Trophoblast cell (in vitro differentiated cells and primary cell): ENCODE measurements at regions not wholly inside any gene's neighbourhood (a gene's known extent, or its start where the extent isn't known, plus 50 kb on each side); places are given as distances from the start of the nearest gene placed in this dataset.

ENCODE experiments used
- DNase-seq, 2 donors: peaks; one replicate each; pipeline ENCODE4 v3.0.0-alpha.2; 2016
- H2AFZ ChIP-seq: 2 replicates; pipeline ENCODE4 v1.6.1; 2013; ENCODE audit warnings: low read length, moderate library complexity, mild to moderate bottlenecking; ENCODE audit not compliant: insufficient read depth, poor library complexity
- H2AK5ac ChIP-seq: 2 replicates; pipeline ENCODE4 v1.6.1; 2013; ENCODE audit warnings: mild to moderate bottlenecking, low read length
- H2BK120ac ChIP-seq: 2 replicates; pipeline ENCODE4 v1.6.1; 2013; ENCODE audit warnings: low read length, mild to moderate bottlenecking, moderate library complexity; ENCODE audit not compliant: insufficient read depth, poor library complexity
- H2BK12ac ChIP-seq: 2 replicates; pipeline ENCODE4 v1.6.1; 2013; ENCODE audit warnings: mild to moderate bottlenecking, low read length, moderate library complexity
- H2BK5ac ChIP-seq: 2 replicates; pipeline ENCODE4 v1.6.1; 2013; ENCODE audit warnings: low read length, low read depth, moderate library complexity, mild to moderate bottlenecking; ENCODE audit not compliant: poor library complexity
- H3K14ac ChIP-seq: 2 replicates; pipeline ENCODE4 v1.6.1; 2013; ENCODE audit warnings: mild to moderate bottlenecking, low read length
- H3K18ac ChIP-seq: 2 replicates; pipeline ENCODE4 v1.6.1; 2013; ENCODE audit warnings: mild to moderate bottlenecking, low read length
- H3K23ac ChIP-seq: 2 replicates; pipeline ENCODE4 v1.6.1; 2013; ENCODE audit warnings: low read length
- H3K27ac ChIP-seq: 2 replicates; pipeline ENCODE4 v1.5.1; 2013; ENCODE audit warnings: low read depth, mild to moderate bottlenecking, inconsistent platforms, low read length, moderate library complexity
- H3K27me3 ChIP-seq: 2 replicates; pipeline ENCODE4 v1.6.1; 2013; ENCODE audit warnings: inconsistent platforms, mild to moderate bottlenecking, low read length, moderate library complexity; ENCODE audit not compliant: insufficient read depth
- H3K36me3 ChIP-seq, 2 experiments: 1 replicate in 1 of 2; 2 replicates in 1 of 2; pipeline ENCODE4 v1.6.1; 2013; ENCODE audit warnings: low read length in 2 of 2, mild to moderate bottlenecking in 2 of 2, moderate library complexity in 1 of 2; ENCODE audit not compliant: insufficient read depth in 2 of 2, control insufficient read depth in 1 of 2
- H3K4ac ChIP-seq: 2 replicates; pipeline ENCODE4 v1.6.1; 2013; ENCODE audit warnings: low read depth, mild to moderate bottlenecking, low read length, moderate library complexity
- H3K4me1 ChIP-seq, 2 experiments: 1 replicate in 1 of 2; 2 replicates in 1 of 2; pipeline ENCODE4 v1.6.1; 2013; ENCODE audit warnings: low read length in 2 of 2, mild to moderate bottlenecking in 2 of 2, moderate library complexity in 1 of 2; ENCODE audit not compliant: insufficient read depth in 2 of 2, control insufficient read depth in 1 of 2
- H3K4me2 ChIP-seq: 2 replicates; pipeline ENCODE4 v1.6.1; 2013; ENCODE audit warnings: inconsistent platforms, mild to moderate bottlenecking, low read length, moderate library complexity
- H3K4me3 ChIP-seq: 2 replicates; pipeline ENCODE4 v1.5.1; 2013; ENCODE audit warnings: mild to moderate bottlenecking, low read depth, low read length, inconsistent platforms
- H3K79me1 ChIP-seq: one replicate; pipeline ENCODE4 v1.6.1; 2013; ENCODE audit warnings: low read length
- H3K79me2 ChIP-seq: 2 replicates; pipeline ENCODE4 v1.6.1; 2013; ENCODE audit warnings: low read length, mild to moderate bottlenecking; ENCODE audit not compliant: control insufficient read depth, insufficient read depth, poor library complexity
- H3K9ac ChIP-seq: 2 replicates; pipeline ENCODE4 v1.6.1; 2013; ENCODE audit warnings: mild to moderate bottlenecking, low read length
- H3K9me3 ChIP-seq: 2 replicates; pipeline ENCODE4 v1.6.1; 2013; ENCODE audit warnings: low read depth, mild to moderate bottlenecking, control low read depth, inconsistent platforms, low read length; ENCODE audit not compliant: insufficient read depth
- H4K12ac ChIP-seq: 2 replicates; pipeline ENCODE4 v1.6.1; 2013; ENCODE audit warnings: low read depth, mild to moderate bottlenecking, low read length, moderate library complexity
- H4K8ac ChIP-seq: 2 replicates; pipeline ENCODE4 v1.6.1; 2013; ENCODE audit warnings: low read depth, mild to moderate bottlenecking, low read length, moderate library complexity
- H4K91ac ChIP-seq: one replicate; pipeline ENCODE4 v1.6.1; 2013; ENCODE audit warnings: low read depth, mild to moderate bottlenecking, low read length, moderate library complexity
- WGBS: extraction: QIAGEN DNeasy Blood & Tissue Kit; methylation state at CpG from one replicate; pipeline ENCODE4 v1.1.7; 2013; ENCODE audit warnings: missing lambda C conversion rate; ENCODE audit not compliant: insufficient read length, insufficient coverage; ENCODE audit errors: extremely low coverage; 5-methylcytosine and 5-hydroxymethylcytosine counted together

DNA sequence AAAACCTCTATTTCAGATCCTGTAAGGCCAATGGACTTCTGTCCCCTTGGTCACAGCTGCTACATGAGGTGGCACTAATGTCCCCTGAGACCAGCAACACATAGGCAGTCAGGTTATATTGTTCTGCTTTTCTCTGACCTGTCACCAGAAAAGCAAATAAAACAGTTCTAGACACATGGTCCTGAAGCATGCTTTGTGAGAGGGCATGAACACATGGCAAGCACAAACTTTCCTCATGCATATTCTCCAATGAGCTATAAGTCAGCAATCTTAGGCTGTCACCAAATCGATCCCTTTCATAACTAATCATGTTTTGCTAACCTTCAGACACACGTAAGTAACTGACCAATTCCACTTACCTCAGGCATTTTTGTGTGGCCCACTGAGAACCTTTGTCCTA, 225.4 kb upstream of the ZC3H12C start:
- Histone ChIP-seq H4K91ac (peak overlapping the region; percentile 87), H3K27me3 (no peaks in the 10 kb centered on the region), H2BK12ac (peak overlapping the region; percentile 95), H2AFZ (no peak overlapping the region), H4K12ac (no peak overlapping the region), H3K79me1 (peaks cover 37% of the 10 kb centered on the region), H3K9me3 (no peaks in the 10 kb centered on the region), H3K27ac (no peak overlapping the region), H3K4ac (peak overlapping the region; percentile 82), H3K4me1 (peaks cover 12 to 18% of the 10 kb centered on the region in 2 experiments), H3K23ac (no peak overlapping the region), H3K79me2 (peaks cover 3% of the 10 kb centered on the region), H3K9ac (no peak overlapping the region), H3K18ac (peak overlapping the region; percentile 50), H3K4me2 (no peak overlapping the region), H3K4me3 (no peak overlapping the region), H2BK120ac (peak overlapping the region; percentile 88), H3K14ac (peak overlapping the region; percentile 79), H2AK5ac (peak overlapping the region; percentile 87), H3K36me3 (no peaks in the 10 kb centered on the region), H2BK5ac (peak overlapping the region; percentile 57), H4K8ac (peak overlapping the region; percentile 53)
- no peak for DNase-seq
- no CpG with 5 or more reads among the region's 2 CpGs for WGBS

- peaks cover 10 to 16% of the 10 kb centered on the region in 2 experiments for H3K4me1 ChIP-seq
- H3K18ac ChIP-seq: no peak overlapping the region
- no peak overlapping the region for H3K4me2 ChIP-seq
- H4K8ac ChIP-seq: no peak overlapping the region
- H3K23ac ChIP-seq: no peak overlapping the region
- DNase-seq: no peak
- H2BK12ac ChIP-seq: no peak overlapping the region
- no peak overlapping the region for H2AFZ ChIP-seq
- H3K36me3 ChIP-seq: no peaks in the 10 kb centered on the region
- no peak overlapping the region for H3K4me3 ChIP-seq
- no peak overlapping the region for H3K9ac ChIP-seq
- H2BK5ac ChIP-seq: no peak overlapping the region
- WGBS: no CpG with 5 or more reads among the region's 2 CpGs
- no peak overlapping the region for H3K14ac ChIP-seq
- H4K91ac ChIP-seq: peak overlapping the region; percentile 48
- no peaks in the 10 kb centered on the region for H3K27me3 ChIP-seq
- no peak overlapping the region for H4K12ac ChIP-seq
- H3K79me1 ChIP-seq: peaks cover 33% of the 10 kb centered on the region
- peaks cover 2% of the 10 kb centered on the region for H3K79me2 ChIP-seq
- H3K4ac ChIP-seq: no peak overlapping the region
- H2BK120ac ChIP-seq: peak overlapping the region; percentile 55
- peaks cover 1% of the 10 kb centered on the region for H3K9me3 ChIP-seq
- H2AK5ac ChIP-seq: no peak overlapping the region
- H3K27ac ChIP-seq: peak overlapping the region; percentile 79
These were observed 223.7 kb upstream of the ZC3H12C start for GRCh38 chr11:109869536-109869935.

DNA sequence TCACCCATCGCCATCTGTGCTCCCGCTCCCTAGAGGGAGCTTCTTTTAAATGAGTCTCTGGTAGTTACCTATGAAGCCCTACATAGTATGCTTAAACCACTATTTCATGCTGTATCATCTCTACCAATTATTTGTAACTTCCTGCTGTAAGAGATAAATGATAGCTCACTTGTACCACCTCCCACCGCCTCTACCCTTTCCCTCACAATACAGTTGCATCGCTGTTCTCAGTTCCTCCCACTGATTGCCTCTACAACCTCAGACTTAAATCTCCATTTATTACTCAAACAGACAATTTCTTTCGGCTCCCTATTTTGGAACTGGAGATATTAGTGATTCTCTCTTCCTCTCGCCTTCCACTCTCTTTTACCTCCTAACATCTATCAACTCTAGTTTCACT, 222.9 kb upstream of the ZC3H12C start:
- H2AFZ ChIP-seq: no peak overlapping the region
- H2BK12ac ChIP-seq: peak overlapping the region; percentile 95
- H3K27me3 ChIP-seq: no peaks in the 10 kb centered on the region
- no peak overlapping the region for H4K8ac ChIP-seq
- no peaks in the 10 kb centered on the region for H3K36me3 ChIP-seq
- peaks cover 1% of the 10 kb centered on the region for H3K9me3 ChIP-seq
- H4K91ac ChIP-seq: peak overlapping the region; percentile 81
- H3K27ac ChIP-seq: peak overlapping the region; percentile 48
- no peak overlapping the region for H3K18ac ChIP-seq
- DNase-seq: no peak
- no peak overlapping the region for H3K14ac ChIP-seq
- H3K4me3 ChIP-seq: no peak overlapping the region
- no peak overlapping the region for H3K23ac ChIP-seq
- H2AK5ac ChIP-seq: no peak overlapping the region
- no peak overlapping the region for H3K4me2 ChIP-seq
- peak overlapping the region; percentile 57 for H2BK5ac ChIP-seq
- peak overlapping the region; percentile 92 for H2BK120ac ChIP-seq
- H3K4ac ChIP-seq: no peak overlapping the region
- no peak overlapping the region for H4K12ac ChIP-seq
- peaks cover 29% of the 10 kb centered on the region for H3K79me1 ChIP-seq
- peaks cover 9 to 13% of the 10 kb centered on the region in 2 experiments for H3K4me1 ChIP-seq
- no CpG with 5 or more reads among the region's 6 CpGs for WGBS
- H3K9ac ChIP-seq: no peak overlapping the region
- peaks cover 2% of the 10 kb centered on the region for H3K79me2 ChIP-seq

DNA sequence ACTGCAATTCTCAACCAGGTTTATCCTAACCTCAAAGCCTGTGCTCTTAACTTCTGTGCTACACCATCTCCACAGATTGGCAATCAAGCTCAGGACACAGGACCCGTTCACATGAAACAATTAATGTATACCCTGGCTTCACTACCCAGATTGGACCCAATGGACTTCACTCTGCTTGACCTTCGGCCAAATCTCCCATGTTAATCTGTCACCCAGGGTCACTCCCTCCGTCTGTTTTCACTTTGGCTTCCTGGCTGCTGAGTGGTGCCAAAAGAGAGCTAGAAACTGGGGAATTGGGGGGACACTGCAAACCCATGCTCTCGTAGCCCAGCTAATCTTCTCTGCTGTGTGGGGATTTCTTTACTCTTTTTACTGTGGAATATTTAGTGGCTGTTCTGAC, 216.1 kb upstream of the ZC3H12C start:
- Histone ChIP-seq H4K8ac (no peak overlapping the region), H3K18ac (no peak overlapping the region), H2BK5ac (no peak overlapping the region), H3K9ac (no peak overlapping the region), H2AK5ac (no peak overlapping the region), H3K79me2 (no peaks in the 10 kb centered on the region), H3K4me3 (no peak overlapping the region), H3K79me1 (peaks cover 2% of the 10 kb centered on the region), H2AFZ (no peak overlapping the region), H3K14ac (no peak overlapping the region), H4K12ac (no peak overlapping the region), H4K91ac (peak overlapping the region; percentile 68), H3K27ac (no peak overlapping the region), H2BK120ac (no peak overlapping the region), H2BK12ac (peak overlapping the region; percentile 82), H3K4ac (no peak overlapping the region), H3K4me1 (no peaks in the 10 kb centered on the region), H3K23ac (no peak overlapping the region), H3K4me2 (no peak overlapping the region), H3K9me3 (peaks cover 1% of the 10 kb centered on the region), H3K27me3 (no peaks in the 10 kb centered on the region), H3K36me3 (no peaks in the 10 kb centered on the region)
- DNase-seq: no peak
- no CpG with 5 or more reads among the region's 4 CpGs for WGBS
